Uterus (tissue), 3 donors: ENCODE measurements at regions not wholly inside any gene's neighbourhood (a gene's known extent, or its start where the extent isn't known, plus 50 kb on each side); places are given as distances from the start of the nearest gene placed in this dataset.
"Not testable (repeated sequence)": the region's sequence is repeated elsewhere in the genome, so short reads cannot be mapped to it uniquely, and the experiment has no call there.

Source experiments
- DNase-seq, 2 donors: peaks; one replicate each; pipeline ENCODE4 v3.0.0-alpha.2; 2019 to 2020
- H3K27ac ChIP-seq, 2 donors: fragments of 200-600 bp; sonication (generic); 1 replicate in 1 of 2; 2 replicates in 1 of 2; pipeline ENCODE4 v1.5.1; 2016 to 2018
- H3K27me3 ChIP-seq, 2 donors: fragments of 200-600 bp; sonication (generic); one replicate each; pipeline ENCODE4 v1.5.1; 2018 to 2019; ENCODE audit warnings: control low read depth in 1 of 2
- H3K36me3 ChIP-seq, 2 donors: fragments of 200-600 bp; sonication (generic); one replicate each; pipeline ENCODE4 v1.5.1; 2019; ENCODE audit warnings: control low read depth in 1 of 2
- H3K4me1 ChIP-seq, 2 donors: fragments of 200-600 bp; sonication (generic); one replicate each; pipeline ENCODE4 v1.5.1; 2018 to 2019; ENCODE audit warnings: control low read depth in 1 of 2
- H3K4me3 ChIP-seq, 2 donors: fragments of 200-600 bp; sonication (generic); 1 replicate in 1 of 2; 2 replicates in 1 of 2; pipeline ENCODE4 v1.5.1; 2018 to 2019; ENCODE audit warnings: mild to moderate bottlenecking in 1 of 2
- H3K9me3 ChIP-seq, 2 donors: fragments of 200-600 bp; sonication (generic); one replicate each; pipeline ENCODE4 v1.5.1; 2019; ENCODE audit warnings: control low read depth in 1 of 2
- CTCF ChIP-seq, 4 experiments: fragments of 200-600 bp in 2 of 4; fragments of 450-650 bp in 2 of 4; sonication (generic) in 2 of 4; IDR thresholded peaks; one replicate each; pipeline ENCODE4 v1.5.1; 2016 to 2019; ENCODE audit warnings: antibody characterized with exemption in 4 of 4, mild to moderate bottlenecking in 2 of 4, moderate library complexity in 1 of 4
- POLR2A ChIP-seq, 2 donors: fragments of 450-650 bp; IDR thresholded peaks; one replicate each; pipeline ENCODE4 v1.6.1; 2016; ENCODE audit warnings: antibody characterized with exemption in 2 of 2, mild to moderate bottlenecking in 1 of 2, moderate library complexity in 1 of 2
- intact Hi-C: fragments of 100-400 bp; cut with DNase I; formaldehyde crosslinking; loops from one replicate; pipeline ENCODE4 v1.15.1; 2023; ENCODE audit warnings: low total_unique reads
- donor health status: DM: yes; HTN: yes; CAD: no.

- intact Hi-C loops = no loop called here
- no peak for DNase-seq
These were observed 128.3 kb downstream of the SHOX start for GRCh38 chrX:758917-759316.

GRCh38 chrX:750812-751211 lies 120.2 kb downstream of the SHOX start:
- H3K4me1 ChIP-seq = no peaks in the 10 kb centered on the region
- TF ChIP-seq CTCF (IDR thresholded peaks at IDR 0.05) = no peak
- TF ChIP-seq POLR2A (IDR thresholded peaks at IDR 0.05) = no peak
- H3K27me3 ChIP-seq = no peaks in the 10 kb centered on the region
- H3K27ac ChIP-seq = no peak overlapping the region
- no peak overlapping the region for H3K4me3 ChIP-seq
- H3K9me3 ChIP-seq = no peaks in the 10 kb centered on the region
- no peak for DNase-seq
- intact Hi-C loops = no loop called here
- H3K36me3 ChIP-seq = no peaks in the 10 kb centered on the region

More at GRCh38 chrX:758917-759316, 128.3 kb downstream of the SHOX start:
- H3K36me3 ChIP-seq = no peaks in the 10 kb centered on the region
- no peaks in the 10 kb centered on the region for H3K9me3 ChIP-seq
- H3K27me3 ChIP-seq = no peaks in the 10 kb centered on the region
- no peak overlapping the region for H3K27ac ChIP-seq
- TF ChIP-seq CTCF (IDR thresholded peaks at IDR 0.05) (no peak), POLR2A (IDR thresholded peaks at IDR 0.05) (no peak)
- H3K4me3 ChIP-seq = no peak overlapping the region
- H3K4me1 ChIP-seq = no peaks in the 10 kb centered on the region

- Histone ChIP-seq H3K36me3 (no peaks in the 10 kb centered on the region), H3K9me3 (no peaks in the 10 kb centered on the region), H3K4me1 (no peaks in the 10 kb centered on the region), H3K27me3 (no peaks in the 10 kb centered on the region), H3K4me3 (no peak overlapping the region), H3K27ac (no peak overlapping the region)
- TF ChIP-seq CTCF (IDR thresholded peaks at IDR 0.05) = no peak
- TF ChIP-seq POLR2A (IDR thresholded peaks at IDR 0.05) = no peak
- DNase-seq = no peak
- intact Hi-C loops = no loop called here
These were observed 119.7 kb downstream of the SHOX start for GRCh38 chrX:750263-750662.

GRCh38 chrX:747176-747575 lies 116.6 kb downstream of the SHOX start:
- intact Hi-C loops = no loop called here
- no peak for DNase-seq
- Histone ChIP-seq H3K27ac (no peak overlapping the region), H3K4me1 (no peaks in the 10 kb centered on the region), H3K36me3 (no peaks in the 10 kb centered on the region), H3K27me3 (no peaks in the 10 kb centered on the region), H3K4me3 (no peak overlapping the region), H3K9me3 (no peaks in the 10 kb centered on the region)
- TF ChIP-seq POLR2A (IDR thresholded peaks at IDR 0.05) (no peak), CTCF (IDR thresholded peaks at IDR 0.05) (no peak)

GRCh38 chrX:739611-740010 lies 109.0 kb downstream of the SHOX start:
- TF ChIP-seq CTCF (IDR thresholded peaks at IDR 0.05) = no peak
- intact Hi-C loops = no loop called here
- H3K36me3 ChIP-seq = no peaks in the 10 kb centered on the region
- no peaks in the 10 kb centered on the region for H3K4me1 ChIP-seq
- no peak overlapping the region for H3K4me3 ChIP-seq
- H3K9me3 ChIP-seq = no peaks in the 10 kb centered on the region
- no peak overlapping the region for H3K27ac ChIP-seq
- no peaks in the 10 kb centered on the region for H3K27me3 ChIP-seq
- DNase-seq = no peak

GRCh38 chrX:737021-737420 lies 106.4 kb downstream of the SHOX start:
- H3K27me3 ChIP-seq, DNase-seq, H3K36me3 ChIP-seq, intact Hi-C loops, H3K4me1 ChIP-seq, H3K27ac ChIP-seq, H3K9me3 ChIP-seq, H3K4me3 ChIP-seq: not testable (repeated sequence)
